Psoas muscle (tissue), 7 donors: ENCODE measurements at regions not wholly inside any gene's neighbourhood (a gene's known extent, or its start where the extent isn't known, plus 50 kb on each side); places are given as distances from the start of the nearest gene placed in this dataset.

Experiments used
- ATAC-seq, 4 donors: fragments of 200-7000 bp; cut with Tn5 transposase; one replicate each; pipeline ENCODE4 v1.9.1; 2020; ENCODE audit warnings: moderate library complexity in 3 of 4, mild to moderate bottlenecking in 2 of 4
- DNase-seq, 2 donors: peaks; one replicate each; pipeline ENCODE4 v3.0.0-alpha.2; 2020
- H3K27ac ChIP-seq: fragments of 200-600 bp; one replicate; pipeline ENCODE4 v1.8.0; 2022
- H3K27me3 ChIP-seq, 3 donors: fragments of 200-600 bp in 1 of 3; one replicate each; pipeline versions ENCODE4 v1.6.1 to v1.8.0; 2013 to 2022; ENCODE audit warnings: low read length in 2 of 3, mild to moderate bottlenecking in 2 of 3, moderate library complexity in 1 of 3; ENCODE audit not compliant: insufficient read depth in 3 of 3
- H3K36me3 ChIP-seq, 2 donors: fragments of 200-600 bp in 1 of 2; one replicate each; pipeline versions ENCODE4 v1.6.1 to v1.8.0; 2013 to 2022; ENCODE audit warnings: low read depth in 1 of 2, mild to moderate bottlenecking in 1 of 2, moderate library complexity in 1 of 2; ENCODE audit not compliant: insufficient read depth in 1 of 2
- H3K4me1 ChIP-seq: fragments of 200-600 bp; one replicate; pipeline ENCODE4 v1.8.0; 2022
- H3K4me3 ChIP-seq: fragments of 200-600 bp; one replicate; pipeline ENCODE4 v1.8.0; 2022; ENCODE audit warnings: mild to moderate bottlenecking
- H3K9me3 ChIP-seq: fragments of 200-600 bp; one replicate; pipeline ENCODE4 v1.8.0; 2022
- CTCF ChIP-seq: fragments of 200-600 bp; IDR thresholded peaks from one replicate; pipeline ENCODE4 v1.8.0; 2022; ENCODE audit warnings: antibody characterized with exemption
- WGBS, 3 donors: extraction: QIAGEN DNeasy Blood & Tissue Kit; methylation state at CpG; one replicate each; pipeline versions ENCODE4 v1.1.6 to v1.1.7; 2013; 5-methylcytosine and 5-hydroxymethylcytosine counted together
- intact Hi-C, 2 donors: fragments of 100-400 bp; cut with DNase I; formaldehyde crosslinking; loops; one replicate each; pipeline versions ENCODE4 v1.11.0 to v1.14.2; 2022
- donor health status: healthy with polysubstance abuse.
- donor health status: DM: no; HTN: no; CAD: no; lungs with moderate emphysema.
- donor health status: Bipolar disorder and iron deficiency.
- donor health status: healthy.
- donor health status: DM: yes; HTN: yes; CAD: no.
- donor health status: DM: no; HTN: no; CAD: no.
- donor health status: DM: yes; HTN: yes; CAD: no.

DNA sequence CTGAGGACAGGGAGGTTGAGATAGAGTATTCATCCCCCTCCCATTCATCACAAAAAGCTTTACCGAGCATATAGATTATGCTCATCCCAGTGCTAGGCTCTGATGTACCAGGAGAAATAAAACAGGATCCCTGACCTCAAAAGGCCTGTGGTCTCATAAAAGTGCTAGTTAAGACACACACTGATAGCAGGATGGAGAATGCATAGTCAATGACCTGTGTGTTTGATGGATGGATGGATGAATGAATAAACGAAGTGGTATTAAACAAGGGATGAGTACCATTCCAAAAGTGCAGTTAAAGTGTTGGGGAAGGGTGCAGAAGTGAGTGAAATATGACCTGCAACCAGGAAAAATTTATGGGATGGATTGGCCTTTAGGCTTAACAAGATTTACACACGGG lies 133.9 kb upstream of the NUDT7 start:
- 46 to 58% (median 56%) methylated on average over 3 of the region's 3 CpGs for WGBS, 3 donors
- Histone ChIP-seq H3K27ac (no peak overlapping the region), H3K4me3 (no peak overlapping the region), H3K9me3 (no peaks in the 10 kb centered on the region), H3K36me3 (no peaks in the 10 kb centered on the region), H3K4me1 (no peaks in the 10 kb centered on the region), H3K27me3 (no peaks in the 10 kb centered on the region)
- DNase-seq (no peak), ATAC-seq (no peak)
- TF ChIP-seq CTCF: no peak
- intact Hi-C loops: no loop called here

- H3K9me3 ChIP-seq: no peaks in the 10 kb centered on the region
- no peaks in the 10 kb centered on the region for H3K4me1 ChIP-seq
- H3K27ac ChIP-seq: no peak overlapping the region
- ATAC-seq (no peak), DNase-seq (no peak)
- no peak for TF ChIP-seq CTCF
- no peaks in the 10 kb centered on the region for H3K27me3 ChIP-seq
- H3K4me3 ChIP-seq: no peak overlapping the region
- 43 to 66% (median 52%) methylated on average over 10 of the region's 10 CpGs for WGBS, 3 donors
- H3K36me3 ChIP-seq: no peaks in the 10 kb centered on the region
- intact Hi-C loops: no loop called here
Measured at GRCh38 chr16:77589071-77589765, 133.1 kb upstream of the NUDT7 start.

DNA sequence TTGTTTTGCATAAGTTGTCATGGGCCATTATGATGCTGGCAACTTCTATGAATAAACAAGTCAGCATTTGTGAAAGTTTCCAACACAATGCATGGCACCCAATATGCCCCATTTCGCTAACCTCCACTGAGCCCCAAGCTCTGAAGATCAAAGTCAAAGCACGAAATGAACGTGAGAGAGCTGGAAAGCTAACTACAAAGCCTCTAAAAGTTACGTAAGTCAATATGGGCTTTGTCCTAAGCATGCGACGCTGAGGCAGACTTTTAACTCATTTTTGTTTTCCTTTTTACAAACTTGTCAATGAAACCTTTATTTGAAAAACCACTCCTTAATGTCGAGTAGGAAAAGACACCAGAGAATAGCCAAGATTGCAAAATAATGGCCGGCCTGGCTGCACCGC lies 131.6 kb upstream of the NUDT7 start:
- Histone ChIP-seq H3K27ac (no peak overlapping the region), H3K36me3 (no peaks in the 10 kb centered on the region), H3K4me1 (no peaks in the 10 kb centered on the region), H3K9me3 (no peaks in the 10 kb centered on the region), H3K4me3 (no peak overlapping the region), H3K27me3 (no peaks in the 10 kb centered on the region)
- intact Hi-C loops: no loop called here
- no peak for TF ChIP-seq CTCF
- no peak for DNase-seq
- WGBS, 3 donors: 76 to 83% (median 82%) methylated on average over 9 of the region's 9 CpGs
- ATAC-seq: no peak

GRCh38 chr16:77591347-77591746 lies 131.0 kb upstream of the NUDT7 start:
- intact Hi-C loops: no loop called here
- 58 to 61% (median 59%) methylated on average over 5 to 6 of the region's 6 CpGs for WGBS, 3 donors
- no peak overlapping the region for H3K4me3 ChIP-seq
- no peaks in the 10 kb centered on the region for H3K27me3 ChIP-seq
- no peak overlapping the region for H3K27ac ChIP-seq
- TF ChIP-seq CTCF: no peak
- DNase-seq (no peak), ATAC-seq (no peak)
- H3K36me3 ChIP-seq: no peaks in the 10 kb centered on the region
- H3K9me3 ChIP-seq: no peaks in the 10 kb centered on the region
- no peaks in the 10 kb centered on the region for H3K4me1 ChIP-seq

GRCh38 chr16:77592021-77592420 lies 130.3 kb upstream of the NUDT7 start:
- intact Hi-C loops: no loop called here
- Histone ChIP-seq H3K27me3 (no peaks in the 10 kb centered on the region), H3K9me3 (no peaks in the 10 kb centered on the region), H3K27ac (no peak overlapping the region), H3K4me1 (no peaks in the 10 kb centered on the region), H3K36me3 (no peaks in the 10 kb centered on the region), H3K4me3 (no peak overlapping the region)
- no peak for ATAC-seq
- TF ChIP-seq CTCF: no peak
- 71 to 77% (median 74%) methylated on average over 2 of the region's 2 CpGs for WGBS, 3 donors
- no peak for DNase-seq
